Muscle layer of duodenum (tissue), 2 donors: ENCODE measurements at regions not wholly inside any gene's neighbourhood (a gene's known extent, or its start where the extent isn't known, plus 50 kb on each side); places are given as distances from the start of the nearest gene placed in this dataset.

Source experiments
- H3K27ac ChIP-seq: one replicate; pipeline ENCODE4 v1.7.0; 2013; ENCODE audit warnings: mild to moderate bottlenecking, low read length
- H3K27me3 ChIP-seq: one replicate; pipeline ENCODE4 v1.7.0; 2013; ENCODE audit warnings: low read depth, mild to moderate bottlenecking, control low read depth, low read length
- H3K36me3 ChIP-seq, 2 donors: one replicate each; pipeline ENCODE4 v1.7.0; 2013; ENCODE audit warnings: low read length in 2 of 2, control low read depth in 1 of 2, mild to moderate bottlenecking in 1 of 2; ENCODE audit not compliant: insufficient read depth in 2 of 2, control insufficient read depth in 1 of 2
- H3K4me1 ChIP-seq, 2 donors: one replicate each; pipeline ENCODE4 v1.7.0; 2013; ENCODE audit warnings: low read length in 2 of 2, mild to moderate bottlenecking in 2 of 2, control low read depth in 1 of 2, moderate library complexity in 1 of 2; ENCODE audit not compliant: insufficient read depth in 2 of 2, control insufficient read depth in 1 of 2
- H3K4me3 ChIP-seq, 2 donors: one replicate each; pipeline ENCODE4 v1.7.0; 2013; ENCODE audit warnings: low read length in 2 of 2, low read depth in 1 of 2, mild to moderate bottlenecking in 1 of 2
- H3K9me3 ChIP-seq, 2 donors: one replicate each; pipeline ENCODE4 v1.7.0; 2013; ENCODE audit warnings: low read length in 2 of 2, control low read depth in 1 of 2, mild to moderate bottlenecking in 1 of 2; ENCODE audit not compliant: control insufficient read depth in 1 of 2
- donor health status: healthy.

- no peak overlapping the region for H3K27ac ChIP-seq
- H3K9me3 ChIP-seq = no peaks in the 10 kb centered on the region
- no peak overlapping the region for H3K4me3 ChIP-seq
- no peaks in the 10 kb centered on the region for H3K4me1 ChIP-seq
- H3K36me3 ChIP-seq = no peaks in the 10 kb centered on the region
- no peaks in the 10 kb centered on the region for H3K27me3 ChIP-seq
Measured at GRCh38 chr4:180179146-180179545, 2064.1 kb upstream of the TENM3 start.

DNA sequence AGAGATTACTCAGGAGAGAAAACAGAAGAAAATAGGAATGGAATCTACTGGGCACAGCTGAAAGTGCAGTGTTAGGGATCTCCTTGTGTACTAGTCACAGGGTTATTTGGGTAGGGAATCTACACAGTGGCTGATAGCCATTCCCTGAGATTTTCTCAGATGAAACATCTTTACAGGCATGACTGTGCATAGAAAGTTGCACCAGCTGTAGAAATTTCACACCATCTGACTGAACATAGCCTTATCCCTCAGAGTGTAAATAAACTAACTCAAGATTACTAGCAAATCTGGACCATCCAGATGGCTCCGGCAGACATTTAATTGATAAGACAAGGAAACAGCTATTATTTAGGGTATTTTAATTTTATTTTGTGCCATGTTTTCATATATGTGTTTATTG, 2053.5 kb upstream of the TENM3 start:
- Histone ChIP-seq H3K27ac (no peak overlapping the region), H3K27me3 (no peaks in the 10 kb centered on the region), H3K36me3 (no peaks in the 10 kb centered on the region), H3K4me3 (no peak overlapping the region), H3K9me3 (no peaks in the 10 kb centered on the region), H3K4me1 (no peaks in the 10 kb centered on the region)

- Histone ChIP-seq H3K27me3 (no peaks in the 10 kb centered on the region), H3K27ac (no peak overlapping the region), H3K4me1 (no peaks in the 10 kb centered on the region), H3K9me3 (no peaks in the 10 kb centered on the region), H3K36me3 (no peaks in the 10 kb centered on the region), H3K4me3 (no peak overlapping the region)
Measured at GRCh38 chr4:180190382-180190781, 2052.8 kb upstream of the TENM3 start.

- Histone ChIP-seq H3K27me3 (no peaks in the 10 kb centered on the region), H3K36me3 (no peaks in the 10 kb centered on the region), H3K4me3 (no peak overlapping the region), H3K4me1 (no peaks in the 10 kb centered on the region), H3K9me3 (no peaks in the 10 kb centered on the region), H3K27ac (no peak overlapping the region)
Measured at GRCh38 chr4:180197471-180197870, 2045.7 kb upstream of the TENM3 start.

- Histone ChIP-seq H3K4me1 (no peaks in the 10 kb centered on the region), H3K27me3 (no peaks in the 10 kb centered on the region), H3K27ac (no peak overlapping the region), H3K36me3 (no peaks in the 10 kb centered on the region), H3K4me3 (no peak overlapping the region), H3K9me3 (no peaks in the 10 kb centered on the region)
Measured at GRCh38 chr4:180203349-180203748, 2039.9 kb upstream of the TENM3 start.

DNA sequence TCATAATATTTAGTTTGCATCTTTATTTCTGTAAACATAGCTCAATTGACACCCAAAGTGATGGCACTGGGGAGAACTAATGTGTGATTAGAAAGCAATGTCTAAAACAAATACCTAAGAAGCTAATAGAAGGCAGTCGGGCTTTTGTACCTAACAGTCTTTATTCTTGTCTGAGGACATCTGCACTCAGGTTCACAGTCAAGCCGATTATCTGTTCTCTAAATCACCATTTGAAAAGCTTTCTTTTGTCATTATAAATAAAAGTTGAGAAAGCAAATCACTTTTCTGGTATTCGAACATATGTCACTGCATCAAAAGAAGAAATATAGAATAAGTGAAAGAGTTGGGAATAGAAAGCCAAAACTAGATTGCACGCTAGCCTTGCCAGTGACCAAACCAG, 2037.9 kb upstream of the TENM3 start:
- H3K27ac ChIP-seq = no peak overlapping the region
- no peaks in the 10 kb centered on the region for H3K27me3 ChIP-seq
- H3K4me3 ChIP-seq = no peak overlapping the region
- H3K4me1 ChIP-seq = no peaks in the 10 kb centered on the region
- no peaks in the 10 kb centered on the region for H3K9me3 ChIP-seq
- no peaks in the 10 kb centered on the region for H3K36me3 ChIP-seq

DNA sequence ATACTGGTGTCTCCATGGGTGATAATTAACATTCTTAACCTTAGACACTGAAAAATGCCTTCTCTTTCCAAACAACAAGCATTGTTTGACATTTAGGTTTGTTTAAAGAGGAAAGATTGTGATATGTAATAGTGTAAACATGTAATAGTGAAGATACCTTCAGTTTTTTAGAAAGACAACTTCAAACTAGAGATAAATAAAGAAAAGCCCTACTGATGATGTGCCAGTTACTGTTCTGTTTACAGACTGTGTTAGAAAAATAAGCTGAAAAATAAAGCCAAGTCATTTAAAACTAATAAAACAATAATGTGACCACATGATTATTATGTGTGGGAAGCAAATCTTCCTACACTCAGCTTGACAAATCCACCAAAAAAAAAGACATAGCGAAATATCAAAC, 2035.3 kb upstream of the TENM3 start:
- Histone ChIP-seq H3K27me3 (no peaks in the 10 kb centered on the region), H3K4me1 (no peaks in the 10 kb centered on the region), H3K9me3 (no peaks in the 10 kb centered on the region), H3K36me3 (no peaks in the 10 kb centered on the region), H3K27ac (no peak overlapping the region), H3K4me3 (no peak overlapping the region)

DNA sequence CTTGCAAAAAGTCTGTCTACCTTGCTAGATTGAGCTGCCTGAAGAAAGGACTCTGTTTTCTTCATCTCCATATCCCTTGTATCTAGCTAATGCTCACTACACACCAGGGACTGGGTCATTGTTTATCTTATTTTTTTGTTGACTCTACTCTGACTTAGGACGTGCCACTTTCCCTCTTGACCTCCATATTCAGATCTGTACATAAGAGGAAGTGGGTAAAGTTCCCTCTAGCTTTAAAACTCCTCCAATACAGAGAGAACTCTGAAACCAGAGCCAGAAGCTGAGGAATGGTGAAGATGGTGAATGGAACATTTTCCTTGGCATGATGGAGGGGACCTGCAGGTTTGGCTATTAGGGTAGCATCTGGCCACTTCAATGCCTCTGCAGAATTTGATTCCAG, 2026.1 kb upstream of the TENM3 start:
- no peaks in the 10 kb centered on the region for H3K27me3 ChIP-seq
- no peaks in the 10 kb centered on the region for H3K4me1 ChIP-seq
- H3K27ac ChIP-seq = no peak overlapping the region
- no peak overlapping the region for H3K4me3 ChIP-seq
- H3K36me3 ChIP-seq = no peaks in the 10 kb centered on the region
- no peaks in the 10 kb centered on the region for H3K9me3 ChIP-seq

DNA sequence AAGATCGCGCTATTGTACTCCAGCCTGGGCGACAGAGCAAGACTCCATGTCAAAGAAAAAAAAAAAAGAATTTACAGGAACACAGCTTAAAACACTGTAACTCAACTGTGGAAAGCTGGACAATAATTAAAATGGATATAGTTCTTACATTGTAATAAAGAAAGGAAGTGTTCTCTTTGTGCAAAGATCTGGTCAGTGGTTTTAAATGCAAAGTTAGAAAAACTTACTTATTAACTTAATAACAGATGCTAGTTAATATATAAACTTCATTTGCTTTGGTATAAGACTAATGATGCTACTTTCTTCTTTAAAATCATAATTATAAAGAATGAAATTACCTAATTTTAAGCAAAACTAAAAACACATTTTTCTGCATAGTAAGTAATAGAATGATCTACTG, 2024.1 kb upstream of the TENM3 start:
- Histone ChIP-seq H3K27ac (no peak overlapping the region), H3K9me3 (no peaks in the 10 kb centered on the region), H3K36me3 (no peaks in the 10 kb centered on the region), H3K27me3 (no peaks in the 10 kb centered on the region), H3K4me1 (no peaks in the 10 kb centered on the region), H3K4me3 (no peak overlapping the region)

- Histone ChIP-seq H3K4me1 (no peaks in the 10 kb centered on the region), H3K4me3 (no peak overlapping the region), H3K27me3 (no peaks in the 10 kb centered on the region), H3K27ac (no peak overlapping the region), H3K9me3 (no peaks in the 10 kb centered on the region), H3K36me3 (no peaks in the 10 kb centered on the region)
Measured at GRCh38 chr4:180225977-180226376, 2017.2 kb upstream of the TENM3 start.

DNA sequence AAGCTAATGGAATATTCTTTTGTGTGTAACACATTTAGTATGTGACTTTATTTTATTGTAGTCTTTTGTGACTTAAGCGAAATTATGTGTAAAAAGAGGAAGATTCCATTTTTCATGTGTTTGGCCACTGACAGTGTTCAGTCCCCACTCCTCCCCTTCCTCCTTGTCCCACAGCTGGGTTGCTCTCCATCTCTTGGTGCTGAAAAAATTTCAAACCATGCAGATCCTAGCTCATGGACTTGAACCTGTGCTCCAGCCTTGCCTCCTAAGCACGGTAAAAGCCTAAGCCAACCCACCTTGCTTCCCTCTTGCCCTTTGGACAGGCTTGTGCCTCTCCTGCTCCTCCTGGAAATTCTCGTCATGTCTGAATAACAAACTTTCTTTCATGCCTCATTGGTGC, 2008.5 kb upstream of the TENM3 start:
- H3K4me3 ChIP-seq = no peak overlapping the region
- no peak overlapping the region for H3K27ac ChIP-seq
- H3K36me3 ChIP-seq = no peaks in the 10 kb centered on the region
- H3K4me1 ChIP-seq = no peaks in the 10 kb centered on the region
- H3K27me3 ChIP-seq = no peaks in the 10 kb centered on the region
- no peaks in the 10 kb centered on the region for H3K9me3 ChIP-seq

DNA sequence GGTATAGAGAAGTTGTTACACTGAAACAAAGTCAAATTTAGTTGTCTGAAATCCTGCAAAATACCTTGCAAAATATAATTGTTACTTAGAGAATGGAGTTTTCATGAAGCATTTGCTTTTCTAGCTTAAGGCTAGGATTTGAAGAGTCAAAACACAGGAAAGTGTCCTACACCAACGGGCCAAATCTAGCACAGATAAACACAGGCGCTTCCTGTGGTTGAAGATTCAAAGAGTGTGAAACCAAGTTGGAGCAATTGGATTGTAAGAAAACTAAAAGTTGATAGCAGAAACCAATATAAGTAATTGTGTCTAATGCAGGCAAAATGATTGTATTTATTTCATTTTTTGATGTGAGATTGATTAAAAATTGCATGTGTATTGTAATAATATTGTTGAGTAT, 2002.5 kb upstream of the TENM3 start:
- no peaks in the 10 kb centered on the region for H3K27me3 ChIP-seq
- H3K4me3 ChIP-seq = no peak overlapping the region
- no peaks in the 10 kb centered on the region for H3K9me3 ChIP-seq

More for the DNA sequence above, 2002.5 kb upstream of the TENM3 start:
- Histone ChIP-seq H3K27ac (no peak overlapping the region), H3K4me1 (no peaks in the 10 kb centered on the region), H3K36me3 (no peaks in the 10 kb centered on the region)
